ENCODE measurements at regions not wholly inside any gene's neighbourhood (a gene's known extent, or its start where the extent isn't known, plus 50 kb on each side); places are given as distances from the start of the nearest gene placed in this dataset.
"Not testable (repeated sequence)": the region's sequence is repeated elsewhere in the genome, so short reads cannot be mapped to it uniquely, and the experiment has no call there.

- DNase-seq: no peak
Observed at GRCh38 chr3:6667354-6667753, 193.6 kb upstream of the GRM7 start.

- no peak for DNase-seq
Observed at GRCh38 chr3:6671363-6671762, 189.6 kb upstream of the GRM7 start.

GRCh38 chr3:6679510-6679909, 181.4 kb upstream of the GRM7 start:
- no peak for DNase-seq

GRCh38 chr3:6680119-6680806, 180.7 kb upstream of the GRM7 start:
- DNase-seq: no peak

GRCh38 chr3:6697285-6697684, 163.6 kb upstream of the GRM7 start:
- DNase-seq: no peak

- DNase-seq: no peak
Observed at GRCh38 chr3:6697722-6698121, 163.2 kb upstream of the GRM7 start.

GRCh38 chr3:6704817-6705216, 156.1 kb upstream of the GRM7 start:
- DNase-seq: not testable (repeated sequence)

GRCh38 chr3:6706777-6707176, 154.1 kb upstream of the GRM7 start:
- DNase-seq: no peak

- no peak for DNase-seq
Observed at GRCh38 chr3:6709178-6709577, 151.7 kb upstream of the GRM7 start.

- no peak for DNase-seq
Observed at GRCh38 chr3:6714962-6715361, 146.0 kb upstream of the GRM7 start.

GRCh38 chr3:6716420-6716819, 144.5 kb upstream of the GRM7 start:
- DNase-seq: no peak

- no peak for DNase-seq
Observed at GRCh38 chr3:6717026-6717943, 143.6 kb upstream of the GRM7 start.

GRCh38 chr3:6719999-6720398, 140.9 kb upstream of the GRM7 start:
- DNase-seq: no peak

- no peak for DNase-seq
Observed at GRCh38 chr3:6721491-6721890, 139.4 kb upstream of the GRM7 start.

- no peak for DNase-seq
Observed at GRCh38 chr3:6723205-6723604, 137.7 kb upstream of the GRM7 start.

- no peak for DNase-seq
Observed at GRCh38 chr3:6726811-6727210, 134.1 kb upstream of the GRM7 start.

- no peak for DNase-seq
Observed at GRCh38 chr3:6732807-6733206, 128.1 kb upstream of the GRM7 start.

- no peak for DNase-seq
Observed at GRCh38 chr3:6733699-6734394, 127.1 kb upstream of the GRM7 start.

GRCh38 chr3:6734395-6734746, 126.5 kb upstream of the GRM7 start:
- no peak for DNase-seq

GRCh38 chr3:6736836-6737629, 123.9 kb upstream of the GRM7 start:
- DNase-seq: no peak

GRCh38 chr3:6737630-6738029, 123.3 kb upstream of the GRM7 start:
- DNase-seq: no peak

- DNase-seq: no peak
Observed at GRCh38 chr3:6739288-6739687, 121.6 kb upstream of the GRM7 start.
